Aorta (tissue), 5 donors: ENCODE measurements at regions not wholly inside any gene's neighbourhood (a gene's known extent, or its start where the extent isn't known, plus 50 kb on each side); places are given as distances from the start of the nearest gene placed in this dataset.
A peak's percentile ranks its signal among the peaks of the same experiment; 100 is the strongest.

Experiments
- ATAC-seq: fragments of 200-7000 bp; cut with Tn5 transposase; one replicate; pipeline ENCODE4 v1.9.1; 2022; ENCODE audit warnings: moderate library complexity; ENCODE audit not compliant: low FRiP score
- DNase-seq, 2 donors: peaks; one replicate each; pipeline ENCODE4 v3.0.0-alpha.2; 2020
- H3K27ac ChIP-seq, 2 donors: one replicate each; pipeline ENCODE4 v1.5.1; 2013; ENCODE audit warnings: low read length in 2 of 2, mild to moderate bottlenecking in 2 of 2, moderate library complexity in 2 of 2, control low read depth in 1 of 2, inconsistent platforms in 1 of 2, low read depth in 1 of 2
- H3K27me3 ChIP-seq, 2 donors: one replicate each; pipeline ENCODE4 v1.6.1; 2013; ENCODE audit warnings: control low read depth in 1 of 2, low read length in 1 of 2, mild to moderate bottlenecking in 1 of 2, moderate library complexity in 1 of 2; ENCODE audit not compliant: insufficient read depth in 2 of 2, control insufficient read depth in 1 of 2
- H3K36me3 ChIP-seq, 2 donors: one replicate each; pipeline ENCODE4 v1.6.1; 2013; ENCODE audit warnings: control low read depth in 1 of 2, low read length in 1 of 2, mild to moderate bottlenecking in 1 of 2; ENCODE audit not compliant: insufficient read depth in 2 of 2, control insufficient read depth in 1 of 2
- H3K4me1 ChIP-seq, 2 donors: one replicate each; pipeline ENCODE4 v1.6.1; 2013; ENCODE audit warnings: low read length in 2 of 2, control low read depth in 1 of 2, mild to moderate bottlenecking in 1 of 2, moderate library complexity in 1 of 2; ENCODE audit not compliant: insufficient read depth in 2 of 2, control insufficient read depth in 1 of 2
- H3K4me3 ChIP-seq, 2 donors: one replicate each; pipeline ENCODE4 v1.5.1; 2013; ENCODE audit warnings: low read length in 2 of 2, control low read depth in 1 of 2, mild to moderate bottlenecking in 1 of 2
- H3K9me3 ChIP-seq: one replicate; pipeline ENCODE4 v1.6.1; 2013; ENCODE audit warnings: mild to moderate bottlenecking, low read length; ENCODE audit not compliant: control insufficient read depth
- WGBS, 2 donors: extraction: QIAGEN DNeasy Blood & Tissue Kit; methylation state at CpG; one replicate each; pipeline ENCODE4 v1.1.7; 2013; 5-methylcytosine and 5-hydroxymethylcytosine counted together
- intact Hi-C, 2 donors: fragments of 100-400 bp; cut with DNase I; formaldehyde crosslinking; loops; one replicate each; pipeline versions ENCODE4 v1.14.2 to v1.15.0; 2022
- donor health status: healthy with polysubstance abuse.
- donor health status: Bipolar disorder and iron deficiency.
- donor health status: DM: no; HTN: no; CAD: no.
- donor health status: DM: no; HTN: no; CAD: no.
- donor health status: DM: yes; HTN: yes; CAD: no.

- DNase-seq: no peak
- Histone ChIP-seq H3K27me3 (no peaks in the 10 kb centered on the region), H3K4me1 (no peaks in the 10 kb centered on the region), H3K4me3 (no peak overlapping the region), H3K9me3 (no peaks in the 10 kb centered on the region), H3K36me3 (no peaks in the 10 kb centered on the region), H3K27ac (no peak overlapping the region)
- ATAC-seq: no peak
- 67 to 69% methylated on average over 1 of the region's 1 CpG for WGBS, 2 donors
- intact Hi-C loops: no loop called here
These were observed 68.5 kb upstream of the TENT5A start for GRCh38 chr6:81820980-81821379.

- no peaks in the 10 kb centered on the region for H3K9me3 ChIP-seq
- DNase-seq (no peak), ATAC-seq (no peak)
- H3K4me1 ChIP-seq: no peaks in the 10 kb centered on the region
- intact Hi-C loops: no loop called here
- no peaks in the 10 kb centered on the region for H3K36me3 ChIP-seq
- no peak overlapping the region for H3K4me3 ChIP-seq
- 64 to 73% methylated on average over 2 of the region's 2 CpGs for WGBS, 2 donors
- no peaks in the 10 kb centered on the region for H3K27me3 ChIP-seq
- no peak overlapping the region for H3K27ac ChIP-seq
These were observed 67.9 kb upstream of the TENT5A start for GRCh38 chr6:81820422-81820821.

- whole genome bisulfite sequencing, 2 donors: 95 to 96% methylated on average over 6 of the region's 6 CpGs
- Histone ChIP-seq H3K4me3 (no peak overlapping the region), H3K27ac (no peak overlapping the region), H3K9me3 (no peaks in the 10 kb centered on the region), H3K4me1 (peaks cover 0 to 1% of the 10 kb centered on the region in 2 donors), H3K27me3 (no peaks in the 10 kb centered on the region), H3K36me3 (no peaks in the 10 kb centered on the region)
- DNase-seq: no peak
- no peak for ATAC-seq
- intact Hi-C loops: no loop called here
These were observed 67.3 kb upstream of the TENT5A start for GRCh38 chr6:81819767-81820166.

GRCh38 chr6:81818901-81819361 lies 66.5 kb upstream of the TENT5A start:
- Histone ChIP-seq H3K9me3 (no peaks in the 10 kb centered on the region), H3K4me1 (peaks cover 0 to 2% of the 10 kb centered on the region in 2 donors), H3K27me3 (no peaks in the 10 kb centered on the region), H3K4me3 (no peak overlapping the region), H3K36me3 (no peaks in the 10 kb centered on the region), H3K27ac (no peak overlapping the region)
- intact Hi-C loops: no loop called here
- ATAC-seq: no peak
- 68 to 72% methylated on average over 2 of the region's 2 CpGs for WGBS, 2 donors
- DNase-seq: no peak

GRCh38 chr6:81816380-81816779 lies 63.9 kb upstream of the TENT5A start:
- 62 to 82% methylated on average over 2 of the region's 2 CpGs for WGBS, 2 donors
- Histone ChIP-seq H3K9me3 (no peaks in the 10 kb centered on the region), H3K4me1 (peaks cover 0 to 2% of the 10 kb centered on the region in 2 donors), H3K27me3 (no peaks in the 10 kb centered on the region), H3K27ac (no peak overlapping the region), H3K4me3 (no peak overlapping the region), H3K36me3 (no peaks in the 10 kb centered on the region)
- ATAC-seq: no peak
- intact Hi-C loops: no loop called here
- DNase-seq: no peak

- ATAC-seq (no peak), DNase-seq (no peak)
- H3K4me3 ChIP-seq: no peak overlapping the region
- 66 to 93% methylated on average over 2 of the region's 2 CpGs for WGBS, 2 donors
- intact Hi-C loops: loop anchor here in 1 of 2 donors (2.0 kb wide), 1 partner anchor 18 kb away; no protein-coding TSS in a partner anchor
- no peaks in the 10 kb centered on the region for H3K27me3 ChIP-seq
- no peaks in the 10 kb centered on the region for H3K36me3 ChIP-seq
- no peaks in the 10 kb centered on the region for H3K9me3 ChIP-seq
- peaks cover 0 to 2% of the 10 kb centered on the region in 2 donors for H3K4me1 ChIP-seq
- H3K27ac ChIP-seq: no peak overlapping the region
These were observed 62.0 kb upstream of the TENT5A start for GRCh38 chr6:81814370-81815076.

- Histone ChIP-seq H3K4me1 (peaks cover 0 to 2% of the 10 kb centered on the region in 2 donors), H3K4me3 (no peak overlapping the region), H3K36me3 (no peaks in the 10 kb centered on the region), H3K27me3 (no peaks in the 10 kb centered on the region), H3K27ac (no peak overlapping the region), H3K9me3 (no peaks in the 10 kb centered on the region)
- intact Hi-C loops: no loop called here
- no peak for DNase-seq
- ATAC-seq: no peak
These were observed 60.8 kb upstream of the TENT5A start for GRCh38 chr6:81813305-81813704.

- no peaks in the 10 kb centered on the region for H3K9me3 ChIP-seq
- intact Hi-C loops: no loop called here
- ATAC-seq: no peak
- DNase-seq: no peak
- H3K4me3 ChIP-seq: no peak overlapping the region
- WGBS, 2 donors: 92% methylated on average over 4 of the region's 4 CpGs
- no peak overlapping the region for H3K27ac ChIP-seq
- H3K27me3 ChIP-seq: no peaks in the 10 kb centered on the region
- H3K36me3 ChIP-seq: no peaks in the 10 kb centered on the region
- H3K4me1 ChIP-seq: peaks cover 0 to 2% of the 10 kb centered on the region in 2 donors
These were observed 59.9 kb upstream of the TENT5A start for GRCh38 chr6:81812401-81812800.

GRCh38 chr6:81808851-81809570 lies 56.5 kb upstream of the TENT5A start:
- H3K9me3 ChIP-seq: no peaks in the 10 kb centered on the region
- DNase-seq (peak in 1 of 2 donors; percentile 71), ATAC-seq (peak; percentile 68)
- intact Hi-C loops: no loop called here
- no peaks in the 10 kb centered on the region for H3K36me3 ChIP-seq
- H3K27ac ChIP-seq: no peak overlapping the region
- H3K4me1 ChIP-seq: no peaks in the 10 kb centered on the region
- no peaks in the 10 kb centered on the region for H3K27me3 ChIP-seq
- whole genome bisulfite sequencing, 2 donors: 2% methylated on average over 6 of the region's 6 CpGs
- H3K4me3 ChIP-seq: peak overlapping the region in 1 of 2 donors; percentile 54
